Fibroblast of lung (primary cell): ENCODE measurements at regions not wholly inside any gene's neighbourhood (a gene's known extent, or its start where the extent isn't known, plus 50 kb on each side); places are given as distances from the start of the nearest gene placed in this dataset.
A peak's percentile ranks its signal among the peaks of the same experiment; 100 is the strongest.

Experiments
- DNase-seq, 2 donors: peaks; one replicate each; pipeline versions ENCODE4 v3.0.0 to v3.0.0-alpha.2; 2010; ENCODE audit warnings: low read depth in 2 of 2
- H2AFZ ChIP-seq: 2 replicates; pipeline ENCODE4 v1.5.1; 2012; ENCODE audit warnings: low read length, control low read depth, inconsistent platforms
- H3K27ac ChIP-seq: 2 replicates; pipeline ENCODE4 v1.5.1; 2011; ENCODE audit warnings: low read length, control low read depth; ENCODE audit not compliant: insufficient read depth
- H3K27me3 ChIP-seq: 2 replicates; pipeline ENCODE4 v1.5.1; 2011; ENCODE audit warnings: mild to moderate bottlenecking, low read length; ENCODE audit not compliant: control insufficient read depth, insufficient read depth
- H3K36me3 ChIP-seq: 2 replicates; pipeline ENCODE4 v1.5.1; 2011; ENCODE audit warnings: low read length; ENCODE audit not compliant: control insufficient read depth, insufficient read depth
- H3K4me1 ChIP-seq: 2 replicates; pipeline ENCODE4 v1.5.1; 2011; ENCODE audit warnings: low read length; ENCODE audit not compliant: control insufficient read depth, insufficient read depth; ENCODE audit errors: extremely low read depth
- H3K4me2 ChIP-seq: 2 replicates; pipeline ENCODE4 v1.5.1; 2011; ENCODE audit warnings: low read length, control low read depth; ENCODE audit not compliant: insufficient read depth; ENCODE audit errors: extremely low read depth
- H3K4me3 ChIP-seq, 4 experiments: fragments of 200-600 bp in 1 of 4; sonication (generic) in 1 of 4; replicated peaks in 1 of 4; 2 replicates each; pipeline ENCODE4 v1.5.1; 2011 to 2016; ENCODE audit warnings: low read length in 4 of 4, low read depth in 3 of 4, mild to moderate bottlenecking in 3 of 4, control low read depth in 2 of 4, inconsistent platforms in 1 of 4, mixed read lengths in 1 of 4; ENCODE audit not compliant: insufficient read depth in 1 of 4; ENCODE audit errors: control extremely low read depth in 1 of 4
- H3K79me2 ChIP-seq: 2 replicates; pipeline ENCODE4 v1.5.1; 2012; ENCODE audit warnings: mild to moderate bottlenecking, low read length, inconsistent platforms; ENCODE audit not compliant: control insufficient read depth, insufficient read depth
- H3K9ac ChIP-seq: 2 replicates; pipeline ENCODE4 v1.5.1; 2011; ENCODE audit warnings: mild to moderate bottlenecking, low read length, control low read depth; ENCODE audit not compliant: insufficient read depth
- H3K9me3 ChIP-seq: 2 replicates; pipeline ENCODE4 v1.5.1; 2012; ENCODE audit warnings: low read depth, low read length; ENCODE audit not compliant: control insufficient read depth, insufficient read depth
- H4K20me1 ChIP-seq: 2 replicates; pipeline ENCODE4 v1.5.1; 2011; ENCODE audit warnings: low read length; ENCODE audit not compliant: control insufficient read depth, insufficient read depth; ENCODE audit errors: extremely low read depth
- CTCF ChIP-seq, 2 donors: IDR thresholded peaks in 1 of 2; conservative IDR thresholded peaks in 1 of 2; 1 replicate in 1 of 2; 2 replicates in 1 of 2; pipeline ENCODE4 v1.5.1; 2011 to 2012; ENCODE audit warnings: low read length in 2 of 2, control low read depth in 1 of 2, inconsistent platforms in 1 of 2, low read depth in 1 of 2, mild to moderate bottlenecking in 1 of 2
- EZH2 ChIP-seq: IDR thresholded peaks from 2 replicates; pipeline ENCODE4 v1.5.1; 2012; ENCODE audit warnings: low read length, control low read depth, mild to moderate bottlenecking; ENCODE audit errors: missing control alignments

- Histone ChIP-seq H3K9ac (no peak overlapping the region), H3K4me2 (no peak overlapping the region), H4K20me1 (no peaks in the 10 kb centered on the region), H3K79me2 (no peaks in the 10 kb centered on the region), H3K36me3 (no peaks in the 10 kb centered on the region), H3K27me3 (no peaks in the 10 kb centered on the region), H2AFZ (no peak overlapping the region), H3K9me3 (no peaks in the 10 kb centered on the region), H3K4me1 (no peaks in the 10 kb centered on the region), H3K4me3 (no peak overlapping the region), H3K27ac (no peak overlapping the region)
- no peak for TF ChIP-seq CTCF (conservative IDR thresholded peaks at IDR 0.05 in 1 of 2, IDR thresholded peaks at IDR 0.05 in 1 of 2; ENCODE audit: low read depth in 1 of 2, low read length in 2 of 2)
- no peak for TF ChIP-seq EZH2
- DNase-seq: peak in 1 of 2 donors; percentile 64
Measured at GRCh38 chr3:59101231-59101736, 51.5 kb upstream of the CFAP20DC start.
